ENCODE measurements at regions not wholly inside any gene's neighbourhood (a gene's known extent, or its start where the extent isn't known, plus 50 kb on each side); places are given as distances from the start of the nearest gene placed in this dataset.

DNA sequence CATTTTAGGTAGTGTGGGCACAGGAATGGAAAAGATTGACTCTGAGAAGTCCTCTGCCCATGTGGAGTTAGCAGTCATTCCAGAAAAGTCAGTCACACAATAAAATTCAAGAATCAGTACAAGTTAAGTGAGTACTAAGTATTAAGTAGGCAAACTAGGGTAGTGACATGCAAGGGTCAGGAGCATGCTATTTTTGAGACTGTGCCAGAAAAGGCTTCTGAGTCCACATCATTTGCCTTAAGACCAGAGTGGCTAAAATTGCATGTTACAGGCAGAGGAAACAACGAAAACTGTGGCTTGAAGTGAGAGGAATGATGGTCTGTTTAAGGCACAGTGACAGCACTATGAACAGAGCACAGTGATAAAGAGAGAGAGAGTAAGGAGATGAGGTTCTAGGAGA, 108.9 kb downstream of the SLC6A15 start:
- Histone ChIP-seq H2BK120ac (replicated peaks; ENCODE audit: low read depth, low read length) (no peak overlapping the region), H2AK5ac (ENCODE audit: low read depth, low read length) (no peak overlapping the region), H3K23ac (ENCODE audit: insufficient read length) (no peak overlapping the region), H3K14ac (ENCODE audit: insufficient read length) (no peak overlapping the region), H3K4ac (replicated peaks; ENCODE audit: insufficient read length, low read depth, low read length) (no peak overlapping the region), H3K27ac (ENCODE audit: low read depth, low read length) (no peak overlapping the region), H3K4me2 (ENCODE audit: insufficient read depth in 1 of 2, low read depth in 2 of 2, low read length in 2 of 2) (no peak overlapping the region), H4K91ac (replicated peaks; ENCODE audit: insufficient read length, low read length) (no peak overlapping the region), H4K20me1 (replicated peaks in 1 of 2; ENCODE audit: control insufficient read depth in 1 of 2, insufficient read depth in 2 of 2, low read length in 2 of 2) (peaks cover 0 to 5% of the 10 kb centered on the region in 2 experiments), H2BK12ac (ENCODE audit: low read depth, low read length) (no peak overlapping the region), H2BK15ac (ENCODE audit: low read length) (no peak overlapping the region), H3K9ac (replicated peaks in 1 of 4; ENCODE audit: extremely low read depth in 1 of 4, low read depth in 3 of 4, low read length in 3 of 4) (no peak overlapping the region), H3K4me1 (replicated peaks in 1 of 4; ENCODE audit: control insufficient read depth in 3 of 4, insufficient read depth in 4 of 4, low read length in 3 of 4) (peaks cover 0 to 6% (median 6%) of the 10 kb centered on the region in 4 experiments; a peak in 4 of 7 replicates), H3K27me3 (replicated peaks in 1 of 4; ENCODE audit: control insufficient read depth in 3 of 4, extremely low read depth in 1 of 4, insufficient read depth in 3 of 4, low read length in 3 of 4) (peaks cover 30 to 55% (median 43%) of the 10 kb centered on the region in 4 experiments), H2BK20ac (ENCODE audit: low read length) (no peak overlapping the region), H3K79me1 (ENCODE audit: low read depth, low read length) (no peaks in the 10 kb centered on the region), H3K23me2 (ENCODE audit: low read depth, low read length) (no peaks in the 10 kb centered on the region), H3K4me3 (ENCODE audit: extremely low read depth in 1 of 4, insufficient read depth in 2 of 4, low read depth in 3 of 4, low read length in 4 of 4) (no peak overlapping the region), H2AFZ (ENCODE audit: low read length) (no peak overlapping the region), H2BK5ac (ENCODE audit: low read depth, low read length) (no peak overlapping the region), H3K9me3 (ENCODE audit: insufficient read depth in 2 of 2, low read depth in 1 of 2, low read length in 1 of 2) (no peaks in the 10 kb centered on the region), H3K36me3 (ENCODE audit: control insufficient read depth in 2 of 4, insufficient read depth in 4 of 4, low read length in 3 of 4) (no peaks in the 10 kb centered on the region), H3K18ac (ENCODE audit: extremely low read depth, low read length) (no peak overlapping the region), H4K5ac (ENCODE audit: insufficient read length, low read depth, low read length) (no peak overlapping the region), H3K56ac (replicated peaks; ENCODE audit: insufficient read length, low read depth, low read length) (no peak overlapping the region), H4K8ac (ENCODE audit: extremely low read depth, insufficient read depth, low read length) (no peak overlapping the region), H3K79me2 (ENCODE audit: control insufficient read depth in 1 of 2, insufficient read depth in 2 of 2, low read length in 2 of 2) (no peaks in the 10 kb centered on the region)
- 86% methylated on average over 1 of the region's 1 CpG; no CpG with 5 or more reads in 1 of the 2 experiments for WGBS, 2 experiments (ENCODE audit: extremely low coverage in 1 of 2, insufficient coverage in 1 of 2, insufficient read length in 1 of 2, insufficient replicate concordance in 2 of 2, low coverage in 1 of 2, low lambda C conversion rate in 2 of 2, missing lambda C conversion rate in 1 of 2)
- ChIA-PET CTCF (ENCODE audit: partially characterized antibody) (interaction anchor here (1.6 kb wide), 1 partner anchor 40 kb away, joined by 4 read pairs; no protein-coding TSS in a partner anchor), POLR2A (ENCODE audit: partially characterized antibody) (no interaction called here)
- no peak for TF ChIP-seq RNF2 (IDR thresholded peaks at IDR 0.05; ENCODE audit: borderline replicate concordance, low read depth, low read length, missing control alignments, poor library complexity, severe bottlenecking)
- no peak for TF ChIP-seq HDAC2 (IDR thresholded peaks at IDR 0.05; ENCODE audit: borderline replicate concordance in 1 of 2, low read depth in 2 of 2, low read length in 2 of 2)
- TF ChIP-seq NANOG (IDR thresholded peaks at IDR 0.05; ENCODE audit: insufficient read depth, low read depth, low read length, poor library complexity, severe bottlenecking), result no peak
- TF ChIP-seq SP4 (IDR thresholded peaks at IDR 0.05; ENCODE audit: low read length), result no peak
- FAIRE-seq (no peak), DNase-seq (ENCODE audit: low read depth in 1 of 2, low spot score in 2 of 2) (no peak)

Data from H1 (cell line).